NCI-H748 (cell line): ENCODE measurements at regions not wholly inside any gene's neighbourhood (a gene's known extent, or its start where the extent isn't known, plus 50 kb on each side); places are given as distances from the start of the nearest gene placed in this dataset.
"Not testable (repeated sequence)": the region's sequence is repeated elsewhere in the genome, so short reads cannot be mapped to it uniquely, and the experiment has no call there.

Source experiments
- DNase-seq: peaks from one replicate; lab custom pipeline; 2025; ENCODE audit not compliant: unreplicated experiment; lab: John Stamatoyannopoulos, UW

- not testable (repeated sequence) for DNase-seq
Measured at GRCh38 chr2:12018726-12019125, 272.3 kb downstream of the LPIN1 start.

- DNase-seq: peak; percentile 5
Measured at GRCh38 chr2:12020833-12021469, 274.5 kb downstream of the LPIN1 start.

DNA sequence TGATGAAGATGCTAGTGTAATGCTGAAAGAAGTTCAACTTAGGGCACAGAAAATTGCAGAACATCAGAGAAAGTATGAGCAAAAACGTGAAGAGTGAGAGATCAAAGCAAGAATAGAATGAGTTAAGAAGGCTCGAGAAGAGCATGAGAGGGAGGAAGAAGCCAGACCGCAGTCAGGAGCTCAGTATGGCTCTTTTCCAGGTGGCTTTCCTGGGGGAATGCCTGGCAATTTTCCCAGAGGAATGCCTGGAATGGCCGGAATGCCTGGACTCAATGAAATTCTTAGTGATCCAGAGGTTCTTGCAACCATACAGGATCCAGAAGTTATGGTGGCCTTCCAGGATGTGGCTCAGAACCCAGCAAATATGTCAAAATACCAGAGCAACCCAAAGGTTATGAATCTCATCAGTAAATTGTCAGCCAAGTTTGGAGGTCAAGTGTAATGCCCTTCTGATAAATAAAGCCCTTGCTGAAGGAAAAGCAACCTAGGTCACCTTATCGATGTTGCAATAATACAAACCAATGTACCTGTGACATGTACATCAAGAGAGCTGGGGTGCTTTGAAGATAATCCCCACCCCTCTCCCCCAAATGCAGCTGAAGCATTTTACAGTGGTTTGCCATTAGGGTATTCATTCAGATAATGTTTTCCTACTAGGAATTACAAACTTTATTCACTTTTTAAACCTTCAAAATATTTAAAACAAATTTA, 277.9 kb downstream of the LPIN1 start:
- DNase-seq: not testable (repeated sequence)

- DNase-seq: no peak
Measured at GRCh38 chr2:12027136-12027535, 280.7 kb downstream of the LPIN1 start.

DNA sequence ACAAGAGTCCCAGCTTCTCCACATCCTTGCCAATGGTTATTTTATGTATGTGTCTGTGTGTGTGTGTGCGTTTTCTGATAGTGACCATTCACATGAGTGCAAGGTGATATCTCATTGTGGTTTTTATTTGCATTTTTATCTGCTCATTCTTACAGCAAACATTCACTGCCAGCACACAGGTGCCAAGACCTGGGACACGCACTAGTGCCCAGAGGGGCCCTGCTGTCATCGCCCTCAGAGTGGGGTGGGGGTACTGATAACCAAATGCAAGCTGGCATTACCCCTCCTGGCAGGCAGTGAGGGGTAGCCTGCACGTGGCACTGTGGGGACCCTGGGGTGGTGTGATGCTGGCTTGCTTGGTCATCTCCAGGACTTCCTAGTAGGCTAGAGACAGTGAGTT, 285.4 kb downstream of the LPIN1 start:
- no peak for DNase-seq

DNA sequence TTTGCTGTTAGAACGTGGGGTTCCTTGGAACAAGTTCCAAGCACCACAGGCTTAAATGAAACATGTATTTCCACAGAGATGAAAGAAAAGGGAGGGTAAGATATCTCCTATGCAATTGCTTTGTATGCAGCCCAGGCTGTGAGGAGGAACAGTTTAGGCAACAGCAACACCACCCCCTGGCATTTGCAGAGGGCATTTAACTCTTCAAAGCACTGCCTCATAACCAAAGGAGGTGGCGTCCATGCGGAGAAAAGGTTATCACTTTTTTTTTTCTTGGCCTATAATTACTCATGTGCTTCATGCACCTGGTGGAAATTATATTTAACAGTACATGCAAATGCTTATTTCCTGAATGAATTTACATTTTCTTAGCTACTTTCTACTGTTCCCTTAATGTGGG, 286.0 kb downstream of the LPIN1 start:
- no peak for DNase-seq

DNA sequence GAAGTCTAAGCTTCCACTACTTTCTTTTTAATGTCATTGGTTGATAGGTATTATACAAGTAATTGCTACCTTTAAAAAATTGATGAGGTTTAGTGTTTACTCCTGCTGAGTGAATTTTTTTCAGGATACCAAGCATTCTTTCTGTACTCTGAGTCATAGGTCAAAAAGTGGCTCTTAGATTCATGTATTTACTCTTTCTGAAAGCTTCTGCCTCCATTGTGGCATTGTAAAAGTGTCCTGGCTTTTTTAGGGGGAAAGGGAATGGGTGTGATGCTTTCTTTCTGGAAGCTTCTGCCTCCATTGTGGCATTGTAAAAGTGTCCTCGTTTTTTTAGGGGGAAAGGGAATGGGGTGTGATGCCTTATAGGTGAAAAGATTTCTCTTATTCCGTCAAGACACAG, 286.5 kb downstream of the LPIN1 start:
- no peak for DNase-seq

- no peak for DNase-seq
Measured at GRCh38 chr2:12033494-12033893, 287.1 kb downstream of the LPIN1 start.

DNA sequence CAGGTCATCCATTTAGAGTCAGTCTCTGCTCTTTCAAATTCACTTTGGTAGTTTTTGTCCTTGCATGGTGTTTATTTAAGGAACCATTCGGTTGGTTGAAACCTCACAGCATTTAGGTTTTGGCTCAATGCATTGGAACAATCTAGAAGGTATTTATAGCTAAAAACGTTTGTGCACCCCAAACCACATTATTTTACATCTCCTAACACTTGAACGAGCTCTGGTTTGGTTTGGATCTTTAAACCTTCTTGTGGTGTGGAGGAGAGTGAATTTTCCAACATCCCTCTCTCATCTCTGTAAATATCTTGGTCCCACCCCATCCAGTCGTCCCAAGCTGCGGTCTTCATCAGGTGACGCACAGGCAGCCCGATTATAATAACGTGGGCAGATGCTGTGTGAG, 287.9 kb downstream of the LPIN1 start:
- DNase-seq: no peak

DNA sequence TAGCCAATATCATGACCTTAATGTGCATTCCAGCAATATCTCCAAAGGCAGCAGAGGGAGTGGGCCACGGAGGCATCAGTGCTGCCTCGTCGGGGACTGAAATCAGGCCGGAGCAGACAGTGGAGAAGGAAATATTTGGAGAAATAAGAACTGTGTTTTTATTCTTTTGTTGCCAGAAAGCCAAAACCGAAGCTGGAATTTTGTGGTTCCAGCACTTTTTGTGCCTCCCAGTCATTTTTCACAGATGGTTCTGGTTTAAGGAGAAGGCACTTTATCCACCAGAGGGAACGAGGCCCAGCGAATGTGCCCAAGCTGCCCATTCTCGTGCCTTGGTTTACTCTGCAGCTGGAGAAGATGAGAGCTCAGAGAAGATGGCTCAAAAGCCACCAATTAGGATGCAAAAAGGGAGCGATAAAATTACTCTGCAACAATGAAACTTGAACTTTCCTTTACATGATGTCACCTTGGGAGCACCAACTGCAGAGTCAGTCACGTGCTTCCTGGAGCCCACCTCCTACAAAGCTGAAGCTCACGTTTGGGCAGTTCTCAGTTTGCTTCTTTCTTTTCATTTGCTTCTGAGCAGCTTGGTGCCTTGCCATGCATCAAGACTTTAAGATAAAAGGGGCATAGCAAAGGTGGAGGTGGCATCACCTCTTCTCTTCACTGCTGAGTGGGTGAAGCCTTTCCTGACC, 288.7 kb downstream of the LPIN1 start:
- DNase-seq: no peak

DNA sequence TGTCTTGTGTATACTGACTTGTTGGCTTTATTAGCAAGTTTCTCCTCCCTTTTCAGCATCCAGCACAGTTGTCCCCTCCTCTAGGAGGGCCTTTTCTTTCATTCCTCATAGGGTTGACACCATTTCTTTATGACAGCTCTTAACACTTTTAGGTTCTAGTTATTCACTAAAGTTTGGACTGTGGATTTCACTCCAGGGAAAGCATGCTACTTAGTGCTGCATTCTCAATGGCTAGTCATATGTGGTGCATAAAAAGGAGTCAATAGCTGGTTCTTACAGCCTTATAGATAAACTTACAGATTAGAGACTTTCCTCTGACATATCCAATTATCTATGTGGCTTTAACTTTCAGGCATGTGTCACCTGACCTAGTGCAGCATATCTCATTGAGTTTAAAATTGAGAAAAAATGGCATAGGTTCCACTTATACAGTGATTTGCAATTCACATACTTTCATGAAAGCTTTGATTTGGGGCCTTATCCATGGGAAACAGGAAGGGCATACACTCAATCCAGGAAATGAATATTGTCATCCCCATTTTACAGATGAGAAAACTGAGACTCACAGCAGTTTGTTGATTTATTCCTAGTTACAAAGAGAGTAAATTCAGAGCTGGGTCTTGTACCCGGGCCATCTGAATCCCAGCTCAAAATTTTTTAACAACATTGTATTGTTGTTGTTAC, 289.7 kb downstream of the LPIN1 start:
- DNase-seq: no peak

- peak; percentile 11 for DNase-seq
Measured at GRCh38 chr2:12036640-12036983, 290.2 kb downstream of the LPIN1 start.

- DNase-seq: no peak
Measured at GRCh38 chr2:12037301-12037700, 290.9 kb downstream of the LPIN1 start.

DNA sequence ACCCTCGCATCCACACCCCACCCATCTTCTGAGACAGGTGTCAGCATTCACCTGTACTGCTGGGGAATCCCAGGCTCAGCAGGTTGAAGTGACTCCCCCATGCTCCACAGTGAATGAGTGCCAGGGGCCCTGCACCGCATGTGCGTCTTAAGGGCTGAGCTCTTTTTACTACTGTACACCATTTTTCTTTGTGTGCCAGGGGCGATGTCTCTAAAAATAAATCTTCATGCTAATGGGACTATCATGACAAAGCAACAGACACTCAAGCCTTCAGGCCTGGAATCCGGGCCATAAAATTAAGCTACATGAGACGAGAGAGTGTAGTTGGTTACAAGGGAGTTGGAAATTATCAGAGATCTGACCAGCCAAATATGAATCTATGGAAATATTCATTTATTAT, 294.8 kb downstream of the LPIN1 start:
- no peak for DNase-seq

GRCh38 chr2:12043131-12043530, 296.7 kb downstream of the LPIN1 start:
- DNase-seq: no peak

GRCh38 chr2:12044857-12045256, 298.4 kb downstream of the LPIN1 start:
- DNase-seq: no peak

DNA sequence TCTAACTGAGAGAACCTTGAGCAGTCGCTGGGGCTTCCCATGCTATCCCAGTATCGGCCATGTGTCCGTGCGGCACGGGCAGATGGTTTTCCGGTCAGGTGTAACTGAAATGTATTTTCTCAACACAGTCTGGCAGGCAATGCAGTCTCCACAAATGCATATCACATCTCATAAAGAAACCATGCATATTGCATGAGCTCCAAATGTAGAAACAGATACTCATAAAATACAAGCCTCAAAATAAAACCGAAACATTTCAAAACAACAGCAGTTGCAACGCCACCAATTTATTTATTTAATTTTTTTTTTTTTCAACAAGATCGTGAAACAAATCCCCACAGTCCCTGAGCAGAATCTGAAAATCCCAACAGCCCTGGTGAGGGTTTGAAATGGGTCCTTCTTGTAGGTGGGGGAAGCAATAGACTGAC, 299.4 kb downstream of the LPIN1 start:
- no peak for DNase-seq

DNA sequence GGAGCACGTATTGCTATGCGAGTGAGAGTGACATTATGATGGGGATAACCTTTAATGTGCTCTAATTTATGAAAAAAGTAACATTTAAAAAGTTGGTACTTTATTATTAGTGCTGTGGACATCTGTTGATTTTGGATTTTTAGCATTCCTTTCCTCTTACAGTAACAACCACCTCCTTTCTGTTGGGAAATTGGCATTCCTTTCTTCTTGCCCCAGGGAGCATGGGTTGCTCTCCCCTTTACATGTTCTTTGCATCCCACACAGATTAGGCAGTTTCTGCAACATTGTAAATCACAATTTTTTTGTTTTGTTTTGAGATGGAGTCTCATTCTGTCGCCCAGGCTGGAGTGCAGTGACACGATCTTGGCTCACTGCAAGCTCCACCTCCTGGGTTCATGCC, 300.2 kb downstream of the LPIN1 start:
- no peak for DNase-seq

DNA sequence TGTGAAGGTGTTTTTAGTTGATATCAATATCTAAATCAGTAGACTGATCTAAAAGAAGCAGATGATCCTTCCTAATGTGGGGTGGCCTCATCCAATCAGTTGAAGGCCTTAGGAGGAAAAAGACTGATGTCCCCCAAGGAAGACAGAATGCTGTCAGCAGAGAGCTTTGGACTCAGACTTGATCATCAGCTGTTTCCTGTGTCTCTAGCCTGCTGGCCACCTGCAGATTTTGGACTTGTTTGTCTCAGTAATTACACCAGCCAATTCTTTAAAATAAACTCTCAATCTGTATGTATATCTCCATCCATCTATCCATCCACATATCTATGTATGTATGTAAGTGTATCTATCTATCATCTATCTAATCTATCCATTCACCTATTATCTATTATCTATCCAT, 301.3 kb downstream of the LPIN1 start:
- DNase-seq: no peak

DNA sequence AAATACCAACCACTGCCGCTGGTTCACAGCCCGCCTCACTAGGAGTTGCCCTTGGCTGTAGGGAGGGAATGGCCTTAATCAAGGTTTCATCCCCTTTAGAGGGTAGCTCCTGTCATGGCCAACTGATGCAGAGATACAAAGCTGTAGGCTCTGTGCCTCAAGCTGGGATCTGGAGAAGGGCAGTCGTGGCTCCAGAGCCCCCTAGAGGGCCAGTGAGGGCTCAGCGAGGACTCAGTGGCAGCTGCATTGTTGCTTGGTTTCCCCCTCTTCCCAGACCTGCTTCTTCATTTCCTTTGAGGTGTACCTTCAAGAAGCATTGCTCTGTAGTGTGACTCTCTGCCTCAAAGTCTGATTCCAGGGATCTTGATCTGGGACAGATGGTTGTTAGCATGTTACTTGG, 302.1 kb downstream of the LPIN1 start:
- DNase-seq: peak; percentile 16

- peak; percentile 60 for DNase-seq
Measured at GRCh38 chr2:12050396-12050795, 304.0 kb downstream of the LPIN1 start.

GRCh38 chr2:12051831-12052230, 305.4 kb downstream of the LPIN1 start:
- DNase-seq: no peak
